ENCODE measurements at regions not wholly inside any gene's neighbourhood (a gene's known extent, or its start where the extent isn't known, plus 50 kb on each side); places are given as distances from the start of the nearest gene placed in this dataset.

GRCh38 chr5:153321478-153321877 is 169.0 kb upstream of the GRIA1 start:
- POLR2A ChIA-PET, result no interaction called here
- peaks cover 11% of the 10 kb centered on the region for H3K4me1 Mint-ChIP-seq (ENCODE audit: insufficient read depth, unreplicated experiment)

GRCh38 chr5:153340139-153340538 is 150.3 kb upstream of the GRIA1 start:
- intact Hi-C loops (cut with micrococcal nuclease), result no loop called here
- no peak overlapping the region for H3K27ac Mint-ChIP-seq (ENCODE audit: low read depth, unreplicated experiment)
- H3K27me3 Mint-ChIP-seq (ENCODE audit: insufficient read depth, unreplicated experiment), result no peaks in the 10 kb centered on the region
- ChIA-PET CTCF (interaction anchor here (0.6 to 1.3 kb wide), 4 partner anchors 25 to 136 kb away, joined by 3 to 4 read pairs (median 3); no protein-coding TSS in a partner anchor), POLR2A (no interaction called here)
- peak; percentile 52 for DNase-seq (ENCODE audit: unreplicated experiment)
- no peak for TF ChIP-seq CTCF (IDR thresholded peaks at IDR 0.05; ENCODE audit: unreplicated experiment)
- H3K4me3 Mint-ChIP-seq (ENCODE audit: unreplicated experiment), result no peak overlapping the region
- BruUV-seq (replicated peaks), result no TSS peak
- H3K36me3 Mint-ChIP-seq (ENCODE audit: insufficient read depth, unreplicated experiment), result no peaks in the 10 kb centered on the region
- no peaks in the 10 kb centered on the region for H3K4me1 Mint-ChIP-seq (ENCODE audit: insufficient read depth, unreplicated experiment)
- H3K9me3 Mint-ChIP-seq (ENCODE audit: unreplicated experiment), result no peaks in the 10 kb centered on the region

More at GRCh38 chr5:153321478-153321877, 169.0 kb upstream of the GRIA1 start:
- H3K4me3 Mint-ChIP-seq (ENCODE audit: unreplicated experiment), result no peak overlapping the region
- H3K27ac Mint-ChIP-seq (ENCODE audit: low read depth, unreplicated experiment), result no peak overlapping the region
- no peak for TF ChIP-seq CTCF (IDR thresholded peaks at IDR 0.05; ENCODE audit: unreplicated experiment)
- peaks cover 4% of the 10 kb centered on the region for H3K36me3 Mint-ChIP-seq (ENCODE audit: insufficient read depth, unreplicated experiment)
- H3K27me3 Mint-ChIP-seq (ENCODE audit: insufficient read depth, unreplicated experiment), result no peaks in the 10 kb centered on the region
- CTCF ChIA-PET, result interaction anchor here (1.5 kb wide), 1 partner anchor 19 kb away, joined by 4 read pairs; no protein-coding TSS in a partner anchor
- no peaks in the 10 kb centered on the region for H3K9me3 Mint-ChIP-seq (ENCODE audit: unreplicated experiment)
- intact Hi-C loops (cut with micrococcal nuclease), result no loop called here
- no peak for DNase-seq (ENCODE audit: unreplicated experiment)
- no TSS peak for BruUV-seq (replicated peaks)

- H3K4me1 Mint-ChIP-seq (ENCODE audit: insufficient read depth, unreplicated experiment), result peaks cover under 1% of the 10 kb centered on the region
These were observed 149.7 kb upstream of the GRIA1 start for GRCh38 chr5:153340738-153341137.

GRCh38 chr5:153342487-153342886 is 148.0 kb upstream of the GRIA1 start:
- no peaks in the 10 kb centered on the region for H3K9me3 Mint-ChIP-seq (ENCODE audit: unreplicated experiment)
- DNase-seq (ENCODE audit: unreplicated experiment), result no peak
- H3K27me3 Mint-ChIP-seq (ENCODE audit: insufficient read depth, unreplicated experiment), result no peaks in the 10 kb centered on the region
- CTCF ChIA-PET, result no interaction called here
- H3K36me3 Mint-ChIP-seq (ENCODE audit: insufficient read depth, unreplicated experiment), result no peaks in the 10 kb centered on the region
- POLR2A ChIA-PET, result no interaction called here
- H3K27ac Mint-ChIP-seq (ENCODE audit: low read depth, unreplicated experiment), result no peak overlapping the region
- intact Hi-C loops (cut with micrococcal nuclease), result no loop called here
- no TSS peak for BruUV-seq (replicated peaks)
- H3K4me1 Mint-ChIP-seq (ENCODE audit: insufficient read depth, unreplicated experiment), result peaks cover 5% of the 10 kb centered on the region
- H3K4me3 Mint-ChIP-seq (ENCODE audit: unreplicated experiment), result no peak overlapping the region
- TF ChIP-seq CTCF (IDR thresholded peaks at IDR 0.05; ENCODE audit: unreplicated experiment), result no peak

More at GRCh38 chr5:153340738-153341137, 149.7 kb upstream of the GRIA1 start:
- no peaks in the 10 kb centered on the region for H3K36me3 Mint-ChIP-seq (ENCODE audit: insufficient read depth, unreplicated experiment)
- no peaks in the 10 kb centered on the region for H3K27me3 Mint-ChIP-seq (ENCODE audit: insufficient read depth, unreplicated experiment)
- CTCF ChIA-PET, result interaction anchor here (0.6 to 1.3 kb wide), 6 partner anchors 20 to 743 kb away, joined by 3 to 4 read pairs (median 3); no protein-coding TSS in a partner anchor
- no peaks in the 10 kb centered on the region for H3K9me3 Mint-ChIP-seq (ENCODE audit: unreplicated experiment)
- BruUV-seq (replicated peaks), result no TSS peak
- H3K27ac Mint-ChIP-seq (ENCODE audit: low read depth, unreplicated experiment), result no peak overlapping the region
- no peak for DNase-seq (ENCODE audit: unreplicated experiment)
- intact Hi-C loops (cut with micrococcal nuclease), result no loop called here
- POLR2A ChIA-PET, result no interaction called here
- no peak for TF ChIP-seq CTCF (IDR thresholded peaks at IDR 0.05; ENCODE audit: unreplicated experiment)
- no peak overlapping the region for H3K4me3 Mint-ChIP-seq (ENCODE audit: unreplicated experiment)
